ENCODE measurements at regions not wholly inside any gene's neighbourhood (a gene's known extent, or its start where the extent isn't known, plus 50 kb on each side); places are given as distances from the start of the nearest gene placed in this dataset.
"Not testable (repeated sequence)": the region's sequence is repeated elsewhere in the genome, so short reads cannot be mapped to it uniquely, and the experiment has no call there.

GRCh38 chr12:67046062-67046461, 223.1 kb upstream of the CAND1 start:
- no peak for DNase-seq

GRCh38 chr12:67047634-67048033, 221.5 kb upstream of the CAND1 start:
- DNase-seq, result no peak

GRCh38 chr12:67048371-67048770, 220.8 kb upstream of the CAND1 start:
- no peak for DNase-seq

GRCh38 chr12:67049199-67049598, 220.0 kb upstream of the CAND1 start:
- not testable (repeated sequence) for DNase-seq

GRCh38 chr12:67052981-67053380, 216.2 kb upstream of the CAND1 start:
- no peak for DNase-seq

GRCh38 chr12:67056329-67056728, 212.8 kb upstream of the CAND1 start:
- no peak for DNase-seq

GRCh38 chr12:67057072-67057471, 212.1 kb upstream of the CAND1 start:
- DNase-seq, result no peak

- DNase-seq, result no peak
Observed at GRCh38 chr12:67062193-67062592, 207.0 kb upstream of the CAND1 start.

- DNase-seq, result no peak
Observed at GRCh38 chr12:67067453-67068203, 201.5 kb upstream of the CAND1 start.

- DNase-seq, result no peak
Observed at GRCh38 chr12:67068204-67068731, 200.9 kb upstream of the CAND1 start.

GRCh38 chr12:67068761-67069450, 200.3 kb upstream of the CAND1 start:
- no peak for DNase-seq

GRCh38 chr12:67069451-67070306, 199.5 kb upstream of the CAND1 start:
- DNase-seq, result no peak

- DNase-seq, result no peak
Observed at GRCh38 chr12:67070307-67070600, 198.9 kb upstream of the CAND1 start.

GRCh38 chr12:67070604-67071003, 198.6 kb upstream of the CAND1 start:
- DNase-seq, result no peak

GRCh38 chr12:67072281-67072680, 196.9 kb upstream of the CAND1 start:
- not testable (repeated sequence) for DNase-seq

- no peak for DNase-seq
Observed at GRCh38 chr12:67073336-67073735, 195.8 kb upstream of the CAND1 start.

- DNase-seq, result no peak
Observed at GRCh38 chr12:67074072-67074471, 195.1 kb upstream of the CAND1 start.

- DNase-seq, result no peak
Observed at GRCh38 chr12:67077617-67078016, 191.5 kb upstream of the CAND1 start.

GRCh38 chr12:67078957-67079356, 190.2 kb upstream of the CAND1 start:
- DNase-seq, result no peak

- no peak for DNase-seq
Observed at GRCh38 chr12:67080637-67081036, 188.5 kb upstream of the CAND1 start.

GRCh38 chr12:67082221-67082620, 186.9 kb upstream of the CAND1 start:
- no peak for DNase-seq

- no peak for DNase-seq
Observed at GRCh38 chr12:67085699-67086098, 183.5 kb upstream of the CAND1 start.

GRCh38 chr12:67086116-67086515, 183.0 kb upstream of the CAND1 start:
- no peak for DNase-seq
